ENCODE measurements at regions not wholly inside any gene's neighbourhood (a gene's known extent, or its start where the extent isn't known, plus 50 kb on each side); places are given as distances from the start of the nearest gene placed in this dataset.
"Not testable (repeated sequence)": the region's sequence is repeated elsewhere in the genome, so short reads cannot be mapped to it uniquely, and the experiment has no call there.

DNA sequence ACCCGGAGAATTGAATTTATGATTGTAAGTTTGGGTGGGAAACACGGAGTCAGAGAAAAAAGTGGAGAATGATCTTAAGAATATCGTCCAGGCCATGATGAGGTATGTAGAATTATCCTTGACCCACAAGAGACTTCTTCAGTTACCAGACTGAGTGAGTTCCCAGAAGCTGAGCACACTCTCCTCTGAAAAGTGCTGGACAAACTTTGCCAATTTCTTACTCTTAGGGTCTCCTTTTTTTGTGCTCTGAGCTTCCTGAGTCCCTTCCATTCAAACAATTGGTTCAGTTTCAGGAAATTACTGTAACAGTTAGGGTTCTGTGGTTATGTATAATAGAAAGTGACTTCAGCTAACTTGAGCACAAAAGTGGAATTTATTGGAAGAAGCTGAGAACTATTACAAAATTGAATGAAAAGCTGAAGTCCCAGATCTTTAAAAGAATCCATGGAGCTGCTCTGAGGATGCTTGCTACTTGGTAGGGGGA is 50.6 kb upstream of the EHBP1 start:
- no peak for DNase-seq (ENCODE audit: low read depth in 2 of 2)
- no peak overlapping the region for H3K4me3 ChIP-seq (replicated peaks in 1 of 2; ENCODE audit: low read depth in 2 of 2, low read length in 2 of 2)
- TF ChIP-seq, protein P1, sequence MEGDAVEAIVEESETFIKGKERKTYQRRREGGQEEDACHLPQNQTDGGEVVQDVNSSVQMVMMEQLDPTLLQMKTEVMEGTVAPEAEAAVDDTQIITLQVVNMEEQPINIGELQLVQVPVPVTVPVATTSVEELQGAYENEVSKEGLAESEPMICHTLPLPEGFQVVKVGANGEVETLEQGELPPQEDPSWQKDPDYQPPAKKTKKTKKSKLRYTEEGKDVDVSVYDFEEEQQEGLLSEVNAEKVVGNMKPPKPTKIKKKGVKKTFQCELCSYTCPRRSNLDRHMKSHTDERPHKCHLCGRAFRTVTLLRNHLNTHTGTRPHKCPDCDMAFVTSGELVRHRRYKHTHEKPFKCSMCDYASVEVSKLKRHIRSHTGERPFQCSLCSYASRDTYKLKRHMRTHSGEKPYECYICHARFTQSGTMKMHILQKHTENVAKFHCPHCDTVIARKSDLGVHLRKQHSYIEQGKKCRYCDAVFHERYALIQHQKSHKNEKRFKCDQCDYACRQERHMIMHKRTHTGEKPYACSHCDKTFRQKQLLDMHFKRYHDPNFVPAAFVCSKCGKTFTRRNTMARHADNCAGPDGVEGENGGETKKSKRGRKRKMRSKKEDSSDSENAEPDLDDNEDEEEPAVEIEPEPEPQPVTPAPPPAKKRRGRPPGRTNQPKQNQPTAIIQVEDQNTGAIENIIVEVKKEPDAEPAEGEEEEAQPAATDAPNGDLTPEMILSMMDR (IDR thresholded peaks at IDR 0.05; ENCODE audit: low read depth, low read length), result no peak

DNA sequence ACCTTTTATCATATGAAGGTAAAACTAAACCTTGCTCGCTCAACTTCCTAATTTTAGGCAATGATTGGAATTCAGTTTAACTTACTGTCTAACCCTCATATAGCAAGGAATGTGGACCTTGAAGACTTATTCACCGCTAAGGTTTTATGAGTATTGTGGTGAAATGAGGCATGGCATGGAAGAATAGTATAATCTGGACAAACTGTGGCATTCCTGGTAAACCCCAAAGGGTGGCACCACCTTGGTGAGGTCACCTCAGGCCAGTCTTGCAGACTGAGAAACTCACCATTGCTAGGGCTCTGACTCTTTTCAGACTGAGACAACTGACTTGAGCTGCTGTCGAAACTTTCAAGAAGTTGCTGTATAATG is 51.1 kb upstream of the EHBP1 start:
- H3K4me3 ChIP-seq (replicated peaks in 1 of 2; ENCODE audit: low read depth in 2 of 2, low read length in 2 of 2), result no peak overlapping the region
- TF ChIP-seq, protein P1 (IDR thresholded peaks at IDR 0.05; ENCODE audit: low read depth, low read length), result no peak
- DNase-seq (ENCODE audit: low read depth in 2 of 2), result no peak

DNA sequence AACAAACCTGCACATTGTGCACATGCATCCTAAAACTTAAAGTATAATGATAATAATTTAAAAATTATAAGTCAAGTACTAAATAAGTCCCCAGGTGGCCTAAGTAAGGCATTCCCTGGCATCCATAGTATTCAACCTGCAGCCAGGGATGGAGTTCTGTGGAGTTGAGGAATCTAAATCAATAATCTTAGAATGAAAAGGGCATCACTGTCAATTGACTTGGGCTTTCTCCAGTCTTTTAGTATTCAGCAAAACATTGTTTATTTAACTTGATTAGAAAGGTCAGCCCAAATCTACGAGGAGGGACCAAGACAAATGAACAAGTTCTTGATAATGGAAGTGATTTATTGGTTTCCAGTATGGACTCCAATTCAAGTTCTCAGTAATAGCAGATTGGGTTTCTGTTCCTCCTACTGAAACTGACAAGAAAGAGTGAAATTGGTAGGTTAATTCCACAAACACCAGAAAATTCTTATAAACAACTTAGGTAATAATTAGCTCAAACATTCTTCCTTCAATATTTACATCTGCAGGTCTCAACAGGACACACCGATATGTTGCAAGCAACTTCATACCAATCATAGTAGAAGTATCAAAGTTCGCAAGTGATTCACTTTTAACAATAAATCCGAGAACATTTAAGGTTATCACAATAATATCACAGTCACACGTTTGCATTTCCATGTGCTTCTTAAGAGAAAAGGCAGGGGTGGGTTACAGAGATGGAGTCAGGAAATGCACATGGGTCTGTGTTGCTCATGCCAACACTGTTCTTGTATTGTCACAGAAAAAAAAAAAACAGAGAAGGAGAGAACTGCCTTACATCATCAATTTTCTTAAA is 51.7 kb upstream of the EHBP1 start:
- no peak overlapping the region for H3K4me3 ChIP-seq (replicated peaks in 1 of 2; ENCODE audit: low read depth in 2 of 2, low read length in 2 of 2)
- TF ChIP-seq, protein P1 (IDR thresholded peaks at IDR 0.05; ENCODE audit: low read depth, low read length), result no peak
- no peak for DNase-seq (ENCODE audit: low read depth in 2 of 2)

DNA sequence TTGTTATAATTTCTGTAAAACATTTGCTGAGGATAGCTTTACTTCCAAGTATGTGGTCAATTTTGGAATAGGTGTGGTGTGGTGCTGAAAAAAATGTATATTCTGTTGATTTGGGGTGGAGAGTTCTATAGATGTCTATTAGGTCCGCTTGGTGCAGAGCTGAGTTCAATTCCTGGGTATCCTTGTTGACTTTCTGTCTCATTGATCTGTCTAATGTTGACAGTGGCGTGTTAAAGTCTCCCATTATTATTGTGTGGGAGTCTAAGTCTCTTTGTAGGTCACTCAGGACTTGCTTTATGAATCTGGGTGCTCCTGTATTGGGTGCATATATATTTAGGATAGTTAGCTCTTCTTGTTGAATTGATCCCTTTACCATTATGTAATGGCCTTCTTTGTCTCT is 56.4 kb upstream of the EHBP1 start:
- H3K4me3 ChIP-seq (replicated peaks in 1 of 2; ENCODE audit: low read depth in 2 of 2, low read length in 2 of 2); DNase-seq (ENCODE audit: low read depth in 2 of 2): not testable (repeated sequence)

DNA sequence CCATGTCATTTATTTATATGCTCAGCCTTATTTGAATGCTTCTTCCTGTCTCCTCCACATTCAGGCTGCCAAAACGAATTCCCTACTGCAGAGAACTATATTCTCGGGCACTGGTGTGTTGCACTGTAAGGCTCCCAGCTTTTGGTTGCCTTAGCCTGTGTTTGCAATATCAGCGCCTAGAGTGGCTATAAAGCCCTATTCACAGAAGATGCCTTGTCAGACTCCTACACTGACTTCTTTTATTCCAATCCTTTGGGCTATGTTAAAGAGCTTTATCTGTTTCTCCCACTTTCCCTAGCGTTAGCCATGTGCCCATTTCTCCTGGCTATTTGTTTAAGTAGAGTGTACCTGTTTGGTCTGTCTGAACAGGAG is 62.4 kb upstream of the EHBP1 start:
- H3K4me3 ChIP-seq (replicated peaks in 1 of 2; ENCODE audit: low read depth in 2 of 2, low read length in 2 of 2), result no peak overlapping the region
- DNase-seq (ENCODE audit: low read depth in 2 of 2), result no peak
- TF ChIP-seq, protein P1 (IDR thresholded peaks at IDR 0.05; ENCODE audit: low read depth, low read length), result no peak

DNA sequence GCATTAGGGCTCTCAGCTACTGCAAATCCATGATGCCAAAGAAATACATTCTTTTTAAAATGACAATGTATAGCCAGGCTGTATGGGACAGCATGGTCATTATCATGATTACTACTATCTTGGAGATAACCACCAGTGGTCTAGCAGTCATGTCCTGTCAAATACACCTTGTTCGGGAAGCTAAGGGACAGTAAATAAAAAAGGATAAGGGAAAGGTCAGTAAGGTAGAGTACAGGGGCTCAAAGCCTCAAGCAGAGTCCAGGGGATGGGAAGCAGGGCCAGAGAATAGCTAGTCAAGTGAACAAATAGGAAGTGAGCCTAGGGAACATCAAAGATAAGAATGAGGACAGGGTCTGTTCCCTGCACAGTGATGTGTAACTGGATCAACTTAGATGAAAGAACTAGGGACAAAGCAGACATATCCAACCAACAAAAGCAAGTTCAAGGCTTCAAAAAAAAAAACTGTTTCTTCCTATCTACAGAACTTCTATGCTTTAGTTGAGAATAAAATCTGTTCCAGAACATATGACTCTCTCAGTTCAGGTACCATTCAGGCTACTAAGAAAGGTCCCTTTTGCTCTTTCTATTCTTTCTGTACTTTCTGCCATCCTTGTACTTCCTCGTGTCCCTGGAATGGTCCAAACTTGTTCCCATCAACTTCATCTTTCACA is 62.9 kb upstream of the EHBP1 start:
- TF ChIP-seq, protein P1 (IDR thresholded peaks at IDR 0.05; ENCODE audit: low read depth, low read length), result no peak
- no peak for DNase-seq (ENCODE audit: low read depth in 2 of 2)
- no peak overlapping the region for H3K4me3 ChIP-seq (replicated peaks in 1 of 2; ENCODE audit: low read depth in 2 of 2, low read length in 2 of 2)

DNA sequence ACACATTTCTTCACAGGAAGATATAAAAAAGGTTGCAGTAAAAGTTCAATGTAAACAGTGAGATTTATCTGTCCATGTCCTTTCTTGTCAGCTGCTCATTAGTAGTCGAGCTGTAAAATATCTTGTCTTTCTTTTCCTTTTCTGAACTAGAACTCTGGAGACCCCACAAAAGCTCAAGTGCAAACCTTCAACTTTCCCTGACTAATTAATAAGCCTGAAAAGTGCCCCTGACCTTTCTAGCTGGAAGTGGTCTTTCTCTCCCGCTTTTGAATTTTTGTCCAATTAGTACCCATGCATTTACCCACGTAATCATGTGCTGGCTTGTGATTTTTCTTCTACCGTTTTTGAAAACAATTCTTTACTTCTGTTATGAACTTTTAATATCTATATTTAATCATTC is 63.6 kb upstream of the EHBP1 start:
- H3K4me3 ChIP-seq (replicated peaks in 1 of 2; ENCODE audit: low read depth in 2 of 2, low read length in 2 of 2), result no peak overlapping the region
- TF ChIP-seq, protein P1 (IDR thresholded peaks at IDR 0.05; ENCODE audit: low read depth, low read length), result no peak
- DNase-seq (ENCODE audit: low read depth in 2 of 2), result no peak

Data from cardiac fibroblast (primary cell).